ENCODE measurements at regions not wholly inside any gene's neighbourhood (a gene's known extent, or its start where the extent isn't known, plus 50 kb on each side); places are given as distances from the start of the nearest gene placed in this dataset.

- Histone ChIP-seq H3K4me2 (ENCODE audit: insufficient read depth in 1 of 2, low read depth in 2 of 2, low read length in 2 of 2) (no peak overlapping the region), H2BK15ac (ENCODE audit: low read length) (no peak overlapping the region), H3K4me1 (replicated peaks in 1 of 4; ENCODE audit: control insufficient read depth in 3 of 4, insufficient read depth in 4 of 4, low read length in 3 of 4) (peaks cover 0 to 6% (median 0%) of the 10 kb centered on the region in 4 experiments; a peak in 1 of 7 replicates), H4K5ac (ENCODE audit: insufficient read length, low read depth, low read length) (no peak overlapping the region), H3K79me1 (ENCODE audit: low read depth, low read length) (no peaks in the 10 kb centered on the region), H3K4ac (replicated peaks; ENCODE audit: insufficient read length, low read depth, low read length) (no peak overlapping the region), H3K79me2 (ENCODE audit: control insufficient read depth in 1 of 2, insufficient read depth in 2 of 2, low read length in 2 of 2) (no peaks in the 10 kb centered on the region), H3K9me3 (ENCODE audit: insufficient read depth in 2 of 2, low read depth in 1 of 2, low read length in 1 of 2) (no peaks in the 10 kb centered on the region; a peak in 1 of 4 replicates), H3K23me2 (ENCODE audit: low read depth, low read length) (peaks cover 2% of the 10 kb centered on the region; the same call in 1 of the 2 replicates), H3K27me3 (replicated peaks in 1 of 4; ENCODE audit: control insufficient read depth in 3 of 4, extremely low read depth in 1 of 4, insufficient read depth in 3 of 4, low read length in 3 of 4) (peaks cover 0 to 3% (median 0%) of the 10 kb centered on the region in 4 experiments; a peak in 1 of 7 replicates), H2BK120ac (replicated peaks; ENCODE audit: low read depth, low read length) (no peak overlapping the region), H4K91ac (replicated peaks; ENCODE audit: insufficient read length, low read length) (no peak overlapping the region), H4K20me1 (replicated peaks in 1 of 2; ENCODE audit: control insufficient read depth in 1 of 2, insufficient read depth in 2 of 2, low read length in 2 of 2) (peaks cover 0 to 3% of the 10 kb centered on the region in 2 experiments), H2AK5ac (ENCODE audit: low read depth, low read length) (no peak overlapping the region; the same call in 1 of the 2 replicates), H2BK20ac (ENCODE audit: low read length) (no peak overlapping the region), H3K4me3 (ENCODE audit: extremely low read depth in 1 of 4, insufficient read depth in 2 of 4, low read depth in 3 of 4, low read length in 4 of 4) (no peak overlapping the region), H3K36me3 (ENCODE audit: control insufficient read depth in 2 of 4, insufficient read depth in 4 of 4, low read length in 3 of 4) (no peaks in the 10 kb centered on the region), H3K56ac (replicated peaks; ENCODE audit: insufficient read length, low read depth, low read length) (no peak overlapping the region), H2BK12ac (ENCODE audit: low read depth, low read length) (peak overlapping the region; percentile 85; the same call in 1 of the 2 replicates), H3K23ac (ENCODE audit: insufficient read length) (no peak overlapping the region), H3K18ac (ENCODE audit: extremely low read depth, low read length) (no peak overlapping the region), H3K14ac (ENCODE audit: insufficient read length) (no peak overlapping the region), H3K27ac (ENCODE audit: low read depth, low read length) (no peak overlapping the region), H3K9ac (replicated peaks in 1 of 4; ENCODE audit: extremely low read depth in 1 of 4, low read depth in 3 of 4, low read length in 3 of 4) (no peak overlapping the region), H2BK5ac (ENCODE audit: low read depth, low read length) (no peak overlapping the region; the same call in 1 of the 2 replicates), H2AFZ (ENCODE audit: low read length) (no peak overlapping the region), H4K8ac (ENCODE audit: extremely low read depth, insufficient read depth, low read length) (no peak overlapping the region)
- CTCF ChIA-PET (ENCODE audit: partially characterized antibody): interaction anchor here (0.6 kb wide), 1 partner anchor 339 kb away, joined by 3 read pairs; no protein-coding TSS in a partner anchor
- POLR2A ChIA-PET (ENCODE audit: partially characterized antibody): no interaction called here
- no peak for DNase-seq (ENCODE audit: low read depth in 1 of 2, low spot score in 2 of 2)
- no peak for FAIRE-seq
- 86% methylated on average over 17 of the region's 21 CpGs; no CpG with 5 or more reads in 1 of the 2 experiments for WGBS, 2 experiments (ENCODE audit: extremely low coverage in 1 of 2, insufficient coverage in 1 of 2, insufficient read length in 1 of 2, insufficient replicate concordance in 2 of 2, low coverage in 1 of 2, low lambda C conversion rate in 2 of 2, missing lambda C conversion rate in 1 of 2)
- TF ChIP-seq RAD21 (IDR thresholded peaks at IDR 0.05 in 1 of 2, conservative IDR thresholded peaks at IDR 0.05 in 1 of 2; ENCODE audit: low read depth in 2 of 2, low read length in 2 of 2) (no peak), EGR1 (IDR thresholded peaks at IDR 0.05; ENCODE audit: borderline replicate concordance, low read depth, low read length) (no peak), CREB1 (IDR thresholded peaks at IDR 0.05) (no peak), SRF (IDR thresholded peaks at IDR 0.05; ENCODE audit: low read depth, low read length) (no peak), ZNF274 (IDR thresholded peaks at IDR 0.05; ENCODE audit: borderline replicate concordance, extremely low read depth, low read length) (no peak), CTCF (IDR thresholded peaks at IDR 0.05; ENCODE audit: control extremely low read depth in 1 of 3, insufficient read depth in 1 of 3, low read depth in 1 of 3, low read length in 3 of 3) (no peak), RBBP5 (IDR thresholded peaks at IDR 0.05; ENCODE audit: borderline replicate concordance, low read depth, low read length) (no peak), RFX5 (IDR thresholded peaks at IDR 0.05; ENCODE audit: borderline replicate concordance, low read depth, low read length) (no peak), GABPA (IDR thresholded peaks at IDR 0.05; ENCODE audit: borderline replicate concordance, insufficient read depth, low read length) (no peak), HDAC6 (IDR thresholded peaks at IDR 0.05; ENCODE audit: low read depth, low read length) (no peak)
Observed at GRCh38 chr5:3030511-3031165, 279.2 kb upstream of the IRX2 start.
